ENCODE measurements at regions not wholly inside any gene's neighbourhood (a gene's known extent, or its start where the extent isn't known, plus 50 kb on each side); places are given as distances from the start of the nearest gene placed in this dataset.

DNA sequence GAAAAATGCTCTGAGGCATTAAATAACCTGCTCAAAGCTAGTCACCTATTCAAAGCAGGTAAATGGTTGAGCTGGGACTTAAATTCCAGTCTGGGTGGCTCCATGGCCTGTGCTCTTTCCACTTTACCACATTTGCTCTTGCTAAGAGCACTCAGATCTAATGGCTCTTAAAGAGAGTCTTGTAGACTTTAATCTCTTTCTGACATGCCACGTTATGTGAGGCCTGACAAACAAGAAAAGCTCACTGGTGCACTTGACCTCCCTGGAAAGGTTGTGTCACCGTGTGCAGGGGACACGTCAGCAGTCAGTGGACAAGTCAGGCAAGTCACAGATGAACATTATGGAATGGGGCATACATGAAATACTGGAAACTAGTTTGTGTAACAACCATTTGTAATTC lies 129.9 kb upstream of the RPS23 start:
- H3K4me3 ChIP-seq (ENCODE audit: low read depth, low read length) = no peak overlapping the region
- TF ChIP-seq, protein P1, sequence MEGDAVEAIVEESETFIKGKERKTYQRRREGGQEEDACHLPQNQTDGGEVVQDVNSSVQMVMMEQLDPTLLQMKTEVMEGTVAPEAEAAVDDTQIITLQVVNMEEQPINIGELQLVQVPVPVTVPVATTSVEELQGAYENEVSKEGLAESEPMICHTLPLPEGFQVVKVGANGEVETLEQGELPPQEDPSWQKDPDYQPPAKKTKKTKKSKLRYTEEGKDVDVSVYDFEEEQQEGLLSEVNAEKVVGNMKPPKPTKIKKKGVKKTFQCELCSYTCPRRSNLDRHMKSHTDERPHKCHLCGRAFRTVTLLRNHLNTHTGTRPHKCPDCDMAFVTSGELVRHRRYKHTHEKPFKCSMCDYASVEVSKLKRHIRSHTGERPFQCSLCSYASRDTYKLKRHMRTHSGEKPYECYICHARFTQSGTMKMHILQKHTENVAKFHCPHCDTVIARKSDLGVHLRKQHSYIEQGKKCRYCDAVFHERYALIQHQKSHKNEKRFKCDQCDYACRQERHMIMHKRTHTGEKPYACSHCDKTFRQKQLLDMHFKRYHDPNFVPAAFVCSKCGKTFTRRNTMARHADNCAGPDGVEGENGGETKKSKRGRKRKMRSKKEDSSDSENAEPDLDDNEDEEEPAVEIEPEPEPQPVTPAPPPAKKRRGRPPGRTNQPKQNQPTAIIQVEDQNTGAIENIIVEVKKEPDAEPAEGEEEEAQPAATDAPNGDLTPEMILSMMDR (IDR thresholded peaks at IDR 0.05; ENCODE audit: low read depth, low read length) = no peak

DNA sequence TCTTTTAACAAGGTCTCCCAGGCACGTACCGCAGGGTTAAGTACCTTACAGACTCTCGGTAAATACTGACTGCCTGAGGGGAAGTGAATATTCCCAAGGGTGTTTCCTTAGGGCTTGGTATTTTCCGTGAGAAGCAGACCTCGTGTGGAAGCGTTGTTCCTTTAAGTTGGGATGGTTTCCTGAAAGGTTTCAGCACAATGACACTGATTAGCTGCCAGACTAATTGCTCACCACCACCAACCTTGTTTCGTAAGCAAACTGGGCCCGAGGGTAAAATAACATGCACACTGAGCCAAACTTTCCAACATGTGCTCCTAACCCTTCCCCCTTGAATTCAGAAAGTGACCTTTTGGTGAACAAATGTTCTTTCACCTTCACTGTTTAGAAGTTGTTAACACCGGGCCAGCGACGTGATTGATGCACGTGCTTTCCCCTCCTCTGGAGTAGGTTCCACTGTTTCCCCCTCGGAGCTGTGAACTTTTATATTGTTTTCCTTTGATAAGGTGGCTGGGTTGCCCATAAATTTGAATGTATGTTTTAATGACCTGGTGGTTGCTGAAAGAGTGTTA lies 128.1 kb upstream of the RPS23 start:
- TF ChIP-seq, protein P1 (IDR thresholded peaks at IDR 0.05; ENCODE audit: low read depth, low read length) = no peak
- H3K4me3 ChIP-seq (ENCODE audit: low read depth, low read length) = peak overlapping the region; percentile 2; the same call in 1 of the 2 replicates

DNA sequence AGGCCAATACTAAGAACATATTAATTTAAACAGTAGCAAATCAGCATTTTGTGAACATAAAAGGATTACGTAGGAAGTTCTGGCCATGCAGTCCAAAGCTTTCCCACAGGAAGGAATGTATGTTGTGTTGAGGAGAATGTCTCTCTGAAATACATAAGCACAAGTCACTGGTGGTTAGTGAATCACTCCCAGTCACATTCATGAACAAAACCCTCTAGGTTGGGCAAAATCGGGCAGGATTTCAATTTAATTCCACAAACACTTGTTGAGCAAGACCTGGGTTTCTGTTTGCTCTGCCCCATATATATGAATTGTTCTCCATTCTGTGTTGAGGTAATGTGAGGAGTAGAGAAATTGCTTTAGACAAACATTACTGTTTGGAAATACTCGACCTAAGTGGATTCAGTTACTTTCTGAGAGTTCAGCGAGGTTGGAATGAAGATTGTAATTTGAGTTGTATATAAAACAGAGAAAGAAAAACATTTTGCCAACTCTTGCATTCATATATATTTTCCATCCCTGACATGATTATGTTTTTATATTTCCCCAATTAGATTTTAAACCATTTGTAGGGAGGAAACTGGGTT lies 127.6 kb upstream of the RPS23 start:
- peak overlapping the region; percentile 20 for H3K4me3 ChIP-seq (ENCODE audit: low read depth, low read length)
- TF ChIP-seq, protein P1 (IDR thresholded peaks at IDR 0.05; ENCODE audit: low read depth, low read length) = no peak

DNA sequence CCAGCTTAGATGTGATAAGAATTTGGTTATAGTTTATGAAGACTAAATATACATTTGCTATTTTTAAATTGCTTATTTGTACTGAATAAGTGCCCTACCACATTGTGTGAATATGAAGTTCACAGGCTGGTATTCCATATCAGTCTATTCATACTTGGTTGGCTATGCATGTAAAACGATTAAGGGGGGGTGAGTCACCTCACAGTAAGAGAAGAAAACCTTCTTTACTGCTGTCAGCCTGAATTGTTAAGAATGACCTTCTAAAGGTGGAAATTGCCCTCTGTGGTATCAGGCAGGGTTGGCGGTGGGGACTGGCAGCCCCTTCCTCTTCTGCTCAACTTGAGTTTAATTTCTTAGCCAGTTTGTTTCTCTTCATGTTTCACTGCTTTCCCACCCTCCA lies 127.0 kb upstream of the RPS23 start:
- H3K4me3 ChIP-seq (ENCODE audit: low read depth, low read length) = peak overlapping the region; percentile 20
- TF ChIP-seq, protein P1 (IDR thresholded peaks at IDR 0.05; ENCODE audit: low read depth, low read length) = no peak

- H3K4me3 ChIP-seq (ENCODE audit: low read depth, low read length) = no peak overlapping the region
- TF ChIP-seq, protein P1 (IDR thresholded peaks at IDR 0.05; ENCODE audit: low read depth, low read length) = no peak
Measured at GRCh38 chr5:82404382-82404945, 126.3 kb upstream of the RPS23 start.

- TF ChIP-seq, protein P1 (IDR thresholded peaks at IDR 0.05; ENCODE audit: low read depth, low read length) = no peak
- no peak overlapping the region for H3K4me3 ChIP-seq (ENCODE audit: low read depth, low read length)
Measured at GRCh38 chr5:82403724-82404123, 125.6 kb upstream of the RPS23 start.

- no peak overlapping the region for H3K4me3 ChIP-seq (ENCODE audit: low read depth, low read length)
- TF ChIP-seq, protein P1 (IDR thresholded peaks at IDR 0.05; ENCODE audit: low read depth, low read length) = no peak
Measured at GRCh38 chr5:82403026-82403425, 124.9 kb upstream of the RPS23 start.
